ENCODE measurements at regions not wholly inside any gene's neighbourhood (a gene's known extent, or its start where the extent isn't known, plus 50 kb on each side); places are given as distances from the start of the nearest gene placed in this dataset.

DNA sequence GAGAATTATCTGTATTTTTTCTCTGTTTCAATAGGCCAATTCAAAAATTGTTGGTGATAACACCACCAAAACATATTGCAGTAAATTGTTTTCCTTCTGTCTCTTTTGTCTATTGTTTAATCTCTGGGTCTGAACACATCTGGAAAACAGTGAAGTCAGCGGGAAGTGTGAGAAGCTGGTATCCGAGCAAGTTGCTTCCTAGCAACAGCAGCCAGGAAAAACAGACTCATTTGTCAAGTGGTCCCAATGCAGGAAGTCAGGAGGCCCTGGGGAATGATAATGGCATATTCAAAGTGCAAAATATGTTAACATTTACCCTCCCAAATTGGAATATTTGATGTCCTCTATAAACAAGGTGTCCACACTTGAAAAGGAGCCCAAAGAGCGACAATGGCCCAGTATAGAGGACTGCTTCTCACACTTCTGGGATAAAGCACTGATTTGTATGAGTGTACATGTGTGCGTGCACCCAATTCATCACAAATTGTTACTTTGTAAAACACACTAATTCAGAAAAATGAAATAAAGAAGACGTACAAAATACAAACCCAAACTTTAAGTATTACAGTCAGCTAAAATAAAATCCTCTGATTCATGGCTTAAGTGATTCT, 515.0 kb downstream of the TBC1D4 start:
- no peak for DNase-seq
- TF ChIP-seq, protein P1, sequence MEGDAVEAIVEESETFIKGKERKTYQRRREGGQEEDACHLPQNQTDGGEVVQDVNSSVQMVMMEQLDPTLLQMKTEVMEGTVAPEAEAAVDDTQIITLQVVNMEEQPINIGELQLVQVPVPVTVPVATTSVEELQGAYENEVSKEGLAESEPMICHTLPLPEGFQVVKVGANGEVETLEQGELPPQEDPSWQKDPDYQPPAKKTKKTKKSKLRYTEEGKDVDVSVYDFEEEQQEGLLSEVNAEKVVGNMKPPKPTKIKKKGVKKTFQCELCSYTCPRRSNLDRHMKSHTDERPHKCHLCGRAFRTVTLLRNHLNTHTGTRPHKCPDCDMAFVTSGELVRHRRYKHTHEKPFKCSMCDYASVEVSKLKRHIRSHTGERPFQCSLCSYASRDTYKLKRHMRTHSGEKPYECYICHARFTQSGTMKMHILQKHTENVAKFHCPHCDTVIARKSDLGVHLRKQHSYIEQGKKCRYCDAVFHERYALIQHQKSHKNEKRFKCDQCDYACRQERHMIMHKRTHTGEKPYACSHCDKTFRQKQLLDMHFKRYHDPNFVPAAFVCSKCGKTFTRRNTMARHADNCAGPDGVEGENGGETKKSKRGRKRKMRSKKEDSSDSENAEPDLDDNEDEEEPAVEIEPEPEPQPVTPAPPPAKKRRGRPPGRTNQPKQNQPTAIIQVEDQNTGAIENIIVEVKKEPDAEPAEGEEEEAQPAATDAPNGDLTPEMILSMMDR (IDR thresholded peaks at IDR 0.05; ENCODE audit: borderline replicate concordance): no peak
- no peak overlapping the region for H3K27ac ChIP-seq (replicated peaks)
- no peaks in the 10 kb centered on the region for H3K36me3 ChIP-seq
- H3K9me3 ChIP-seq (replicated peaks): peaks cover 8% of the 10 kb centered on the region
- no peak overlapping the region for H3K4me3 ChIP-seq
- H3K4me1 ChIP-seq: peaks cover 13% of the 10 kb centered on the region
- intact Hi-C loops (cut with micrococcal nuclease): no loop called here
- H3K27me3 ChIP-seq (ENCODE audit: low read depth): no peaks in the 10 kb centered on the region

DNA sequence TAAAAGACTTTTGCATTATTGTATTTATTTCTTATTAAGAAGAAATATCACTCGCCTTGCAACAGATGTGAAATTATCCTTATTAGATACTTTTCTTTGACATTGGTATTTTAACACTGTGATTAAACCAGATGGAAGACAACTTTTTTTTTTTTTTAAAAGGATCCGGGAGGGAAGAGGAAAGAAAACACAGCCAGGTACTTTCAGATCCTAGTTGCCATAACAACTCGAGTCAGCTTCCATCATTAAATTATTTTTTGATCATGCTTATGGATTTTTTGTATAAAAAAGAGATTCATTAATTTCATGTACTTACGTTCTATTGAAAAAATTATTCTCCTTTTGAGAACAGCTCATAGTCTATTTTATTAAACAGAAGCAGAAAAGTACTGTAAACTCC, 515.7 kb downstream of the TBC1D4 start:
- H3K27ac ChIP-seq (replicated peaks): no peak overlapping the region
- intact Hi-C loops (cut with micrococcal nuclease): no loop called here

DNA sequence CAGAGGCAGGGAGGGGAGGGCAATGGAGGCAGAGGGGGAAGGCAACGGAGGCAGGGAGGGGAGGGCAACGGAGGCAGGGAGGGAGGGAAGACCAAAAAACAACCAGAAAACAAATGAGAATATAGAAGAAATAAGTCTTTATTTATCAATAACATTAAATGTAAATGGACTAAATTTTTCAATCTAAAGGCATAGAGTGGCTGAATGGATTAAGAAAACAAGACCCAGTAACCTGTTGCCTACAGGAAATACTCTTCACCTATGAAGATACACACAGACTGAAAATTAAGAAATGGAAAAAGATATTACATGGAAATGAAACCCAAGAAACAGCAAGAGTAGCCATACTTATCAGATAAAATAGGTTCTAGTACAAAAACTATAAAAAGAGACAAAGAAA, 536.3 kb downstream of the TBC1D4 start:
- intact Hi-C loops (cut with micrococcal nuclease): no loop called here
- H3K9me3 ChIP-seq (replicated peaks): peaks cover 59% of the 10 kb centered on the region
- TF ChIP-seq, protein P1 (IDR thresholded peaks at IDR 0.05; ENCODE audit: borderline replicate concordance): no peak

More for the DNA sequence above, 515.7 kb downstream of the TBC1D4 start:
- peaks cover 13% of the 10 kb centered on the region for H3K4me1 ChIP-seq
- TF ChIP-seq, protein P1 (IDR thresholded peaks at IDR 0.05; ENCODE audit: borderline replicate concordance): no peak
- H3K9me3 ChIP-seq (replicated peaks): peaks cover 13% of the 10 kb centered on the region
- DNase-seq: no peak
- H3K27me3 ChIP-seq (ENCODE audit: low read depth): no peaks in the 10 kb centered on the region
- H3K36me3 ChIP-seq: no peaks in the 10 kb centered on the region
- H3K4me3 ChIP-seq: no peak overlapping the region

DNA sequence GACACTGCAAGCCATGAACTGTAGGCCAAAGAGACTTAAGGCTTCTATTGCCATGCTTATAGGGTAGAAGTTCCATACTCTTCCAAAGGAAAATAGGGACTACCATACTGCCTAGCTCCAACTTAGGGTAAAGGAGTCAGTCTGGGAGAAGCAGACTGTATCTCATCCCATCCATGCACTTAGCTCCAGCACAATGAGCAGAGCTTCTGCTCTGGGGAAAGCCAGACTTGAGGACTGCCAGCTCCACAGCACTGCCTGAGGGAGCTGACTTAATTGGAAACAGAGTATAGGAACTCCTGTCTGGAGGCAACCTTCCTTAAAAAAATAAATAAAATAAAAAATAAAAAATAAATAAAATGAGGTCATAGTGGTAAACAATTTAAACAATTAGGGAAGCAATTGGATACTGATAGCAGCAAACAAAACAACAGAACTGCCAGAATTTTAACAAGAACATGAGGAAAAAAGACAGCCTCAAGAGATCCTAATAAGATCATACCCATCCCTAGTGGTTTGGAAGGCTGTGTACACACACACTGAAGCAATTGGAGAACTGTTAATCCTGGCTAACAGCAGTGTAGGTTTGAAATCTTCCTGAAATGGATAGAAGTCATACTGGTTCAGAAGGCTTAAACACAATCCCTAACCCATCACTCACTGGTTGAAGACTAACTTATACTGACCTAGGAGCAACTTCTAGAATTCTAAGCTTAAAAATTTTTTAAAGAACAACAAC, 550.1 kb downstream of the TBC1D4 start:
- intact Hi-C loops (cut with micrococcal nuclease): no loop called here
- H3K9me3 ChIP-seq (replicated peaks): peaks cover 32% of the 10 kb centered on the region
- no peak overlapping the region for H3K27ac ChIP-seq (replicated peaks)
- H3K4me1 ChIP-seq: no peaks in the 10 kb centered on the region
- TF ChIP-seq, protein P1 (IDR thresholded peaks at IDR 0.05; ENCODE audit: borderline replicate concordance): no peak
- H3K4me3 ChIP-seq: no peak overlapping the region
- no peaks in the 10 kb centered on the region for H3K27me3 ChIP-seq (ENCODE audit: low read depth)
- no peaks in the 10 kb centered on the region for H3K36me3 ChIP-seq
- no peak for DNase-seq

More for the DNA sequence above, 536.3 kb downstream of the TBC1D4 start:
- Histone ChIP-seq H3K27me3 (ENCODE audit: low read depth) (no peaks in the 10 kb centered on the region), H3K27ac (replicated peaks) (no peak overlapping the region), H3K4me1 (no peaks in the 10 kb centered on the region), H3K36me3 (no peaks in the 10 kb centered on the region), H3K4me3 (no peak overlapping the region)
- no peak for DNase-seq

DNA sequence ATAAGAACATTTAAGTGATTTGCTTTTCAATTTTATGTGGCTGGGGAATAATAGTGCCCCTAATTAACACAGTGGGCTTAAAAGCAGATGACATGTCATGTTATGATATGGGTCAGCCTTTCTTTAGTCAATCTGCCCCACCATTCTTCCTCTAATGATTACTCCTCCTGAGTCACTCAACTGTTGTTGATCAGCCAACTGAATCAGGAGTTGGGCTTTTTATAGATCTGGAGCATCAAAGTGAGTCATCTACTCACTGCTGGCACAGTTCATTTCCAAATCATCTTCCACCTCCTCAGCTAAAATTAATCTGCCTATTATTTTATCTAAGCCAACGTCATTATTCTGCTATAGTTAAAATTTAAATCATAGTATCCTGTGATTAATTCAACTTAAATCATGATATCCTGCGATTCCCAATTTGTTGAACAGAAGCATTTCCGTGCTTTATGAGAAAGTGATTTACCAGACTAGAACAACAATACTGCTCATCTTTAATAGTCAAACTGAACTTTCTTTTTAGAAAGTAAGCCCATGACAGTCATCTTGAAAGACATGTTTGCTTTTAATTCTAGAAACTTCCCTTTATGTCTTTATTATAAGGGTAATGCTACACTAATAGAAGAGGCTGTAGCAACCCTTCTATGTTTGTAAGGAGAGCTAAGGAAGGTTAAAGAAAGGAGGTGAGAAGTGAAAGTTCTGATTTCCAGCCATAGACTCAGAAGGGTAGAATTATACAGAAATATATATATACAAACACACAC, 551.4 kb downstream of the TBC1D4 start:
- Histone ChIP-seq H3K4me1 (no peaks in the 10 kb centered on the region), H3K27me3 (ENCODE audit: low read depth) (no peaks in the 10 kb centered on the region), H3K36me3 (no peaks in the 10 kb centered on the region), H3K27ac (replicated peaks) (no peak overlapping the region), H3K9me3 (replicated peaks) (peaks cover 31% of the 10 kb centered on the region), H3K4me3 (no peak overlapping the region)
- intact Hi-C loops (cut with micrococcal nuclease): no loop called here
- TF ChIP-seq, protein P1 (IDR thresholded peaks at IDR 0.05; ENCODE audit: borderline replicate concordance): no peak
- DNase-seq: no peak
